LoVo (cell line): ENCODE measurements at regions not wholly inside any gene's neighbourhood (a gene's known extent, or its start where the extent isn't known, plus 50 kb on each side); places are given as distances from the start of the nearest gene placed in this dataset.

ENCODE experiments used
- DNase-seq: peaks from one replicate; pipeline ENCODE4 v3.0.0-alpha.2; 2016; ENCODE audit warnings: low spot score

GRCh38 chr21:17458279-17458678 lies 54.6 kb upstream of the CXADR start:
- DNase-seq, result no peak

DNA sequence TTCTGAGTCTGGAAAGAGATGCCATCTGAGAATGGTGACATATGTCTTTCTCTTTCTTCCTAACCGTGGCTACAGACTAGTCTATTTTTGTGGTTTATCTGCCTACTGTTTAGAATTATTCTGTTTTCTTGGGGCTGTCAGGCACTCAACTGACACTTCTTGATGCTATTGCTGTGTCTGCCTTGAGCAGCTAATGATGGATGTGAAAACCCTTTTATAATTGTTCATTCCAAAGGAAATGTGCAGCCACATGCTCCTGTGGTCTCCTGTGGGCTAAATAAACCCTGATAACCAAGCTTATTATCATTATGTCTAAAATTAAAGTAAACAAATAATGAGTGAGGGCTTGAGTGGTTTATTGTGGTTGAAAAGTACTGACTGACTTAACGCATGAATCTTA lies 52.7 kb upstream of the CXADR start:
- no peak for DNase-seq

GRCh38 chr21:17461014-17461413 lies 51.8 kb upstream of the CXADR start:
- DNase-seq, result no peak

GRCh38 chr21:17461582-17461981 lies 51.3 kb upstream of the CXADR start:
- no peak for DNase-seq

DNA sequence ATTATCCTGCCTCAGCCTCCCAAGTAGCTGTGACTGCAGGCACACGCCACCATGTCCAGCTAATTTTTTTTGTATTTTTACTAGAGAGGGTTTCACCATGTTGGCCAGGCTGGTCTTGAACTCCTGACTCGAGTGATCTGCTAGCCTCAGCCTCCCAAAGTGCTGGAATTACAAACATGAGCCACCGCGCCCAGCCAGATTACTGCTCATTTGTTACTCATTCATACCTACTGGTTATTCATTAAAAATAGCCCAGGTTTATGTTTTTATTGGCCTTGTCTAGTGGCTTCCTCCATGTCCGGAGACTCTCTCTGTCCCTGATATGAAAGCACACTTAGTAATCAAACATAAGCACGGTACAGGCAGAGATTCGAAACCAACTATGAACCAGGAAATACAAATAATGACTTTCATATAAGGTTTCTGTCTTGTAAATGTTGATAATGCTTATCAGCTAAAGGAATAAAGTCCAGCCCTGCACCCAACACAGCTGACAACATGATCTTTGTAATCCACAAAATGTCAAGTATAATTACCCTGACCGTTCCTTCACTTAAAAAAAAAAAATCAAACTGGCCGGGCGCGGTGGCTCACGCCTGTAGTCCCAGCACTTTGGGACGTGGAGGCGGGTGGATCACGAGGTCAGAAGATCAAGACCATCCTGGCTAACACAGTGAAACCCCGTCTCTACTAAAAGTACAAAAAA lies 50.4 kb upstream of the CXADR start:
- DNase-seq, result peak; percentile 86
